GM19238 (cell line): ENCODE measurements at regions not wholly inside any gene's neighbourhood (a gene's known extent, or its start where the extent isn't known, plus 50 kb on each side); places are given as distances from the start of the nearest gene placed in this dataset.

Experiments used
- DNase-seq: peaks from one replicate; pipeline ENCODE4 v3.0.0; 2011; ENCODE audit warnings: low spot score; ENCODE audit not compliant: insufficient read length

DNA sequence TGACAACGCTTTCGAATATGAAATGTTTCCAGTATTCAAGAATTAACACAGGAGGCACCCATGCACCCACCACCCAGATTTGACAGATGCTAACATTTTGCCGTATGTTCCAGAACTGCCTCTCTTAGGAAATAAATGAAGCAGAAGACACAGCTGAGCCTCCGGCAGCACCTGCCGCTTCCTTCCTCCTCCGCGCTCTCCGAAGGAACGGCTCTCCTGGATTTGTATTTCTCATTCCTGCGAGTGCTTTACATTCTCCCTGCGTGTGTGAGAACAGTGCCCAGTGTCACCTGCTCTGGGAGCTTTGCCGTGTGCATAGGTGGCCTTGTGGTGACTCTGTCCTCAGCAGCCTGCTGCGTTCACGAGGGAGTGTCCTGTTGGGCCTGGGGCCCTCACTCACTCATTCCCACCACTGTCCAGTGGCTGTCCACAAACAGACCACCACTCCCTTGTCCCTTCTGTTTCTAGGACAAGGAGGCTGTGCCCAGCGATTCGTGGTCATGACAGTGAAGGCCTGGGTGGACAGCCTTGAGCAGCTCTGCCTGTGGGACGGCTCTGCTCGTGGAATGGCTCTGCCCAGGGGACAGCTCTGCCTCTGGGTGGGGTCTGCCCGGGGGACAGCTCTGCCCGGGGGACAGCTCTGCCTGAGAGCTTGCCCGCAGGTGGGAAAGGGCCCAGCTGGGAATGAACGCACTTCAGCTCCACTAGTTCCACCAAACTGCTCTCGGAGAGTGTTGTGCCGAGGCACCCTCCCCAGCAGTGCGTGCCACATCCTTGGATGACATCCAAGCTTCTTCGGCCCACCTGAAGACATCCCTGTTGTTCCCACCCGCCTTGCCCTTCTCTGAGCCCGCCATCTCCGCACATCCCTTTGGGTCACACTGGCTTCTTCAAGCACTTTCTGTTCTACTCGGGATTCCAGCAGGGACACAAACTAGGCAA lies 170.5 kb upstream of the PPP1R26 start:
- DNase-seq = no peak

DNA sequence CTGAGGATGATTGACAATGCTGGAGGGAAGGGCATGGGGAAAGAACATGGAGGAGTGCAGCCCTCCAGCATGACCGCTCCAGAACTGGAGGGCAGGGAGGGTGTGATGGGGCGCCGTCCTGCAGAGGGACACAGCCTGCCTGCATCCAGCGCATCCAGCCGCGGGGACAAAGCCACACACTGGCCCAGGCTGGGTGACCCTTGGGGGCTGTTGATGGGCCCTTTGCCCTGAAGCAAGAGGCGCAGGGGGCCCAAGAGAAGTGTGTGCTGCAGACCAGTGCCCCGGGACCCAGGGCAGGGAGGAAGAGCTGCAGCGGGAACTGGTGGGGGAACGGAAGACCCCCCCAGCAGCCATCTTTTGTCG lies 169.8 kb upstream of the PPP1R26 start:
- DNase-seq = no peak

- DNase-seq = no peak
Measured at GRCh38 chr9:135310134-135310533, 169.4 kb upstream of the PPP1R26 start.

GRCh38 chr9:135315572-135315971 lies 164.0 kb upstream of the PPP1R26 start:
- DNase-seq = no peak

- DNase-seq = no peak
Measured at GRCh38 chr9:135320331-135320730, 159.3 kb upstream of the PPP1R26 start.

- DNase-seq = no peak
Measured at GRCh38 chr9:135320943-135321342, 158.6 kb upstream of the PPP1R26 start.

- DNase-seq = no peak
Measured at GRCh38 chr9:135321580-135321979, 158.0 kb upstream of the PPP1R26 start.

GRCh38 chr9:135324329-135324728 lies 155.3 kb upstream of the PPP1R26 start:
- no peak for DNase-seq

DNA sequence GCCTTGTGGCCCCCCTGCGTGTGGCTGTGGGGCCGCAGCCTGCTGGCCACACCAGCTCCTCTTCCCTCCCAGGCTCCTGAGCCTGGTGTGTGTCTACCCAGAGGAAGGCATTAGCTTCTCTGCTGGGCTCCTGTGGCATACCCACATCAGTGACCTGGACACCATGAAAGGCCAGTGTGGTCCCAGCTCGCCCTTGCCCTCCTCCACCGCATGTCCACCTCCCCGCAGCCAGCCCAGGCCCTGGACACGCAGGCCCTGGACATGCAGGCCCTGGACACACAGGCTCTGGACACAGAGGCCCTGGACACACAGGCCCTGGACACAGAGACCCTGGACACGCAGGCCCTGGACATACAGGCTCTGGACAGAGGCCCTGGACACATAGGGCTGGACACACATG lies 153.4 kb upstream of the PPP1R26 start:
- DNase-seq = no peak

DNA sequence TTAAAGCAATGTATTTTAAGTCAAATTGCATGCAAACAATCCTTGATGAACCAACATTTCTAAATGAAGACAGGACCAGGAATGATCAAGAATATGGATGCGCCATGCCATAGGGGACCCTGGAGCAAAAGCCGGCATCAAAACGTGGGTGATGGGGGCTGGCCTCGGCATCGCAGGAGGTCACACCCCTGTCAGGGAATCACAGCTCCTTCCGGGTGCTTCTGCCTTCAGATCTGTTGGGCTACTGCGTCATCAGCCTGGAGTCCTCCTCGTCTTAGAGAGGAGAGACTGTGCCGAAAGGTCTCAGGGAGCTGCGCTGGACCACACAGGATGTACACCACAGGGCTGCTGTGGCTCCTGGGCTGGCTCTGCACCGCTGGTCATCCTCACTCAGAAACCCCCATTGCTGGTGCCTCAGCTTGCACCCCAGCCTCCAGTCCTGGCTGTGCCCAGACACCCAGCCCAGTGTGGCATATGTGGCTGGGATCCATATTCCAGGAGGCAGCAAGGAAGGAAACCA lies 152.9 kb upstream of the PPP1R26 start:
- no peak for DNase-seq

DNA sequence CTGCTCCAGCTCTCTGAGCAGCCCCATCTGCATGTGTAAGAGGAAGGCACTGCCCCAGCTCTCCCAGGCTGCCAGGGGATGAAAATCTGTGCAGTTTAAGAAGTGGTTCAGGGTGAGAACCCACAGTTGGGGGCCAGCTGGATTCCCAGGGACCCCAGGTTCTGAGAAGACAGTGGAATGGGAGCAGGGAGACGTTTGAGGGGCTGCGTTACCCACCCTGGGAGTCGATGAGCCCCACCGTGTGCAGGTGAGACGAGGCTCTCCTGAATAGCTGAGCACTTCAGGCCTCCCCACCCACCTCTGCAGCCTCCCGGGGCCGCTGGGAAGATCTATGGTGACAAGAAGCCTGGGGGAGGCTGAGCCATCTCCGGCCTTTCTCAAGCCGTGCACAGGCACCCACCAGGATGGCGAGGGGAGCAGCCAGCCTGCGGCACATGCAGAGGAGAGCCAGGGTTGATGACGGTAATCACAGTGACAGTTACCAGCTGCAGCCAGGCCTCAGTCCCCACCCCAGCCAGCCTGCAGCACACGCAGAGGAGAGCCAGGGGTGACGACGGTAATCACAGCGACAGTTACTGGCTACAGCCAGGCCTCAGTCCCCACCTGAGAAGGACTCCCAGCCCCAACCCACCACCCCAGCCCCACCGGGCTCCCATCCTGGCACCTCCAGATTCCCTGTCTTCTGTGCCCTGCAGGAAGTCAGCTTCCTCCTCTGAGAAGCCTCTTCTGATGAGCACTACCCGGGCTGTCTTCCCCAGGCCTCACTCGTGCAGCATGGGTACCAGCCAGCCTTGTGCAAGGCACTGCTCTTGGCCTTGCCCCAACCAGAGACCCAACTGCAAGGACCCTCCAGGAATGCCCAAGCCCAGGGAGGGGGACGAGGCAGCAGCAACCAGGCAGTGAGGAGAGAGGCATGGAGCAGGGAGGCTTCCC lies 150.8 kb upstream of the PPP1R26 start:
- DNase-seq = no peak

DNA sequence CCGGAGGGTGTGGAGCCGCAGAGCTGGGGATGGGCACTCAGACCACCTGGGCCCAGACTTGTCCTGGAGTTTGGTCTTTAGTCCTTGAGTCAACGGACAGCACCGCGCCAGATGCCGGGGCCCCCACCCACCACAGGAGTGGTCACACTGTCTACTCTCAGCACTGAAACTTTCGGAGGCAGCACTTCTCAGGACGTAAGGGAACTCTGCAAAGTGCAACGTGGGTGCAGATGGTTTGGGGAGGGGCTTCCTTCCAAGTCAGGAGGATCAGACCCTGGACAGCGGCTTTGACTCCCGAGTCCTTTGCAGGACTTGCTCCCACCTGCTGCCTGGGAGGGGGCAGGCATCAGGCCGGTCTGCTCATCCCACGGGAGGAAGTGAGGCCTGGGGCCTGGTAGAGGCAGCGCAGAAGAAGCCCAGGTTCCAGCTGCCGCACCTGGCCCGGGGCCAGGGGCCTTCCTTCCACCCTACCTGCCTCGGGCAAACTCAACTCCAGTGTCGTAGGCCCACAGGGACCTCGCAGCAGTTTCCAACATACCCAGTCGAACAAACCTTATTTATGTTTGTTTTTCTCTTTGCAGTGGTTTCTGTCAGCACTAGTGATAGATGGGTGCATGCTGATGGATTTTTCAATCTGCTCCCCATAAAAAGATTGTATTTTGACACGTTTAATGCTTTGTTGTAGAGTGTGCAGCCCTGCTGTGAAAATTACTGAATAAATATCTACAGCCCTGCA lies 149.8 kb upstream of the PPP1R26 start:
- DNase-seq = no peak

DNA sequence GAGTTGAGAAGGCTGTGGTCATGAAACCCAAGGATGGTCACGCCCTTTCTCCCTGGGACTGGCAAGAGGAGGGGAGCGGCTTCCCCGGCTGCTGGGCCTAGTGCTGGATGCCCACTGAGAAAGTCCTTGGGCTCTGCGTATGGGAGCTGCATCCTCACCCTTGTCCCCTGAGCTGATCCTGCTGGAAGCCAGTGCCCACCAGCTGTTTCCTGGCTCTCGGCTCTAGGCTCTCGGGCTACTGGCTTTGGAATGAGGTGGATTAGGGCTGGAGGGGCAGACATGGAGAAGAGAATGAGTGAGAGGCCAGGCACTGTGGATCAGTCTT lies 149.3 kb upstream of the PPP1R26 start:
- no peak for DNase-seq

GRCh38 chr9:135330685-135331590 lies 148.6 kb upstream of the PPP1R26 start:
- DNase-seq = no peak

- no peak for DNase-seq
Measured at GRCh38 chr9:135332516-135332915, 147.1 kb upstream of the PPP1R26 start.

GRCh38 chr9:135332979-135333748 lies 146.4 kb upstream of the PPP1R26 start:
- no peak for DNase-seq

- no peak for DNase-seq
Measured at GRCh38 chr9:135334953-135335460, 144.6 kb upstream of the PPP1R26 start.

DNA sequence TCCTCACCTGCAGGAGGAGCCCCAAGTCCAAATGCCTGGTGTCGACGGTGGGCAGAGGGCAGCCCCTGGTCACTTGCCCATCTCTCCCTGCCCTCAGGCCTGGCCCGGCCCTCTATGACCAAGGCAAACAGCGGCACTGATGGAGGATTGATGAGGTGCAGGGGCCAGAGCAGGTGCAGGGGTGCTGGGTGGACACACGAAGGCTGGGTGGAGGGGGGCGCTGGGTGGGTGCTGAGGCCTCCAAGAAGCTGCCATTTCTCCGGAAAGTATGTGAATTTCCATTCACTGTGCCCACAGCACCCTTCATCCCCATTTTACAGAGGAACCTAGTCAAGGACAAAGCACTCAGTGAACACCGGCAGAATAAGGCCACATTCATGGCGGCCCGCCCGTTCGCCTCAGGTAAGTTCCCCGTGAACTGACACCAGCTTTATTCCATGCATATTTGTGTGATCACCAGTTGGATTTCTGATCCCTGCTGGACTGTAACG lies 143.8 kb upstream of the PPP1R26 start:
- no peak for DNase-seq
